ENCODE measurements at regions not wholly inside any gene's neighbourhood (a gene's known extent, or its start where the extent isn't known, plus 50 kb on each side); places are given as distances from the start of the nearest gene placed in this dataset.

DNA sequence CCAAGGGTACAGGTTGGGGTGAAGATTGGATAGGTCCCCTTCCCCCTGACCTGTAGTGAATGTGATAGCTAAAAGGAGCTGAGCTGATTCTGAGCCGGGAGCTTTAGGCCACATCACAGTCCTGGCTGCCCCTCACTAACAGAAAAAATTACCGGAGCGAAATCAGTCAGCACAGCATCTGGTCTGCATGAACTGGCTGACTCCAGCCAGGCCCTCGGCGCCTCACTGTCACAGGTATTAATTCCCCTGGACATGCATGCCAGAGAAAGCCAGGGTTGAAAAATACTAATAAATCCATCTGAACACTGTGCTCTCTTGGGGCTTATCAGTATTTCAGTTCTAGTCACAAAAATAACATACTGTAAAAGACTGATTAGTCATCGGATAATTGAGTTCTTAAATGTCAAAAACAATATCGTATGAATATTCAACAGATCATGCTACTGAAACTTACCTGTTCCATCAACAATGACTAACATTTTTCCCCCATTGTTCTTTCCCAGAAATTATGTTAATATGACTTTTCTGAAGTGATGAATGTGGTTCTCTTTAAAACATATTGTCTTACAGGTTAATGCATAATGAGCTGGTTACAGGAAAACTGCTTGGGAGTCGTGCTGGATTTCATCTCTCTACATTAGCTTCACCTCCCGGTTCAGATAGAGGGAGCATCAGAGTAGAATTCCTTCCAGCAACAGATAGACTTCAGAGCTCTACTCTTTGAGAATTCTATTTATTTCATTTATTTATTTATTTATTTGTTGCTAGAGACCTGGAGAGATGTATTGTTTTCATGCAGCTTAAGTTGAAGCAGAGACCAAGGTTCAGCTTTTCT is 387.7 kb downstream of the NXPE2 start:
- Mint-ChIP-seq H3K36me3 (no peaks in the 10 kb centered on the region), H3K4me3 (no peak overlapping the region), H3K27me3 (ENCODE audit: insufficient read depth, low read depth) (peaks cover 2% of the 10 kb centered on the region), H3K27ac (no peak overlapping the region), H3K4me1 (peaks cover 3% of the 10 kb centered on the region), H3K9me3 (no peaks in the 10 kb centered on the region)
- no peak overlapping the region for H3K9ac ChIP-seq
- H3K4me3 ChIP-seq = no peak overlapping the region
- H3F3A ChIP-seq (ENCODE audit: low read depth) = no peaks in the 10 kb centered on the region
- H3K4me1 ChIP-seq = peaks cover 11% of the 10 kb centered on the region
- H3K79me2 ChIP-seq (ENCODE audit: low read depth) = no peaks in the 10 kb centered on the region
- no peaks in the 10 kb centered on the region for H4K20me1 ChIP-seq (ENCODE audit: low read depth)
- no peaks in the 10 kb centered on the region for H3K9me3 ChIP-seq (ENCODE audit: low read depth)
- TF ChIP-seq EZH2phosphoT487 (IDR thresholded peaks at IDR 0.05) = no peak
- no peak for TF ChIP-seq EZH2 (IDR thresholded peaks at IDR 0.05)
- TF ChIP-seq, protein P1, sequence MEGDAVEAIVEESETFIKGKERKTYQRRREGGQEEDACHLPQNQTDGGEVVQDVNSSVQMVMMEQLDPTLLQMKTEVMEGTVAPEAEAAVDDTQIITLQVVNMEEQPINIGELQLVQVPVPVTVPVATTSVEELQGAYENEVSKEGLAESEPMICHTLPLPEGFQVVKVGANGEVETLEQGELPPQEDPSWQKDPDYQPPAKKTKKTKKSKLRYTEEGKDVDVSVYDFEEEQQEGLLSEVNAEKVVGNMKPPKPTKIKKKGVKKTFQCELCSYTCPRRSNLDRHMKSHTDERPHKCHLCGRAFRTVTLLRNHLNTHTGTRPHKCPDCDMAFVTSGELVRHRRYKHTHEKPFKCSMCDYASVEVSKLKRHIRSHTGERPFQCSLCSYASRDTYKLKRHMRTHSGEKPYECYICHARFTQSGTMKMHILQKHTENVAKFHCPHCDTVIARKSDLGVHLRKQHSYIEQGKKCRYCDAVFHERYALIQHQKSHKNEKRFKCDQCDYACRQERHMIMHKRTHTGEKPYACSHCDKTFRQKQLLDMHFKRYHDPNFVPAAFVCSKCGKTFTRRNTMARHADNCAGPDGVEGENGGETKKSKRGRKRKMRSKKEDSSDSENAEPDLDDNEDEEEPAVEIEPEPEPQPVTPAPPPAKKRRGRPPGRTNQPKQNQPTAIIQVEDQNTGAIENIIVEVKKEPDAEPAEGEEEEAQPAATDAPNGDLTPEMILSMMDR (IDR thresholded peaks at IDR 0.05) = no peak
- H2AFZ ChIP-seq (replicated peaks) = no peak overlapping the region
- DNase-seq (ENCODE audit: low spot score) = no peak
- H3K36me3 ChIP-seq = no peaks in the 10 kb centered on the region
- no peaks in the 10 kb centered on the region for H3K27me3 ChIP-seq
- H3K27ac ChIP-seq = no peak overlapping the region
- H3K4me2 ChIP-seq = no peak overlapping the region

DNA sequence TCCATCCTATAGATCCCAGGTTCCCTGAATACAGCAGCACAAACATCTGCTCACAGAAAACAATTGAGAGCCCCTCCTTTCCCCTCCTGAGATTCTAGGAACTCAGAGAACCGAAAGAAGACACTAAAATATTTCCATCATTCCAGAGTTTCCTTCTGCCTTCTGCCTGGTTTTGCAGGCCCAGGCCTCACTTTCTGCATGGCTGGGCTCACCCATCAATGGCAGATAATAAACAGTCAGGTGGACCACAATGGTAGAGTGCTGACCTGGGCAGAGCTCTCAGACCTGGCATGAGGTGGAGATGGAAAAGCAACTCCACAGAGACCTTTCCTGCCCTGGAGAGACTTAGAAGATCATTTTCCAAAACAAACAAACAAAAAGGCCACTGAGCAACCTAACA is 389.1 kb downstream of the NXPE2 start:
- H3K9me3 ChIP-seq (ENCODE audit: low read depth) = no peaks in the 10 kb centered on the region
- H3K27me3 Mint-ChIP-seq (ENCODE audit: insufficient read depth, low read depth) = peaks cover 2% of the 10 kb centered on the region
- H3K4me1 Mint-ChIP-seq = peaks cover 4% of the 10 kb centered on the region
- no peak for DNase-seq (ENCODE audit: low spot score)
- TF ChIP-seq EZH2 (IDR thresholded peaks at IDR 0.05) (no peak), EZH2phosphoT487 (IDR thresholded peaks at IDR 0.05) (no peak)
- TF ChIP-seq, protein P1 (IDR thresholded peaks at IDR 0.05) = no peak
- H3F3A ChIP-seq (ENCODE audit: low read depth) = no peaks in the 10 kb centered on the region
- H4K20me1 ChIP-seq (ENCODE audit: low read depth) = no peaks in the 10 kb centered on the region
- no peak overlapping the region for H3K4me3 Mint-ChIP-seq
- no peaks in the 10 kb centered on the region for H3K36me3 Mint-ChIP-seq
- no peaks in the 10 kb centered on the region for H3K9me3 Mint-ChIP-seq
- no peaks in the 10 kb centered on the region for H3K79me2 ChIP-seq (ENCODE audit: low read depth)
- no peaks in the 10 kb centered on the region for H3K36me3 ChIP-seq
- H3K9ac ChIP-seq = no peak overlapping the region
- H3K4me3 ChIP-seq = no peak overlapping the region
- H3K4me2 ChIP-seq = no peak overlapping the region
- no peaks in the 10 kb centered on the region for H3K27me3 ChIP-seq
- H2AFZ ChIP-seq (replicated peaks) = no peak overlapping the region
- H3K27ac Mint-ChIP-seq = no peak overlapping the region
- H3K4me1 ChIP-seq = peaks cover 9% of the 10 kb centered on the region
- H3K27ac ChIP-seq = no peak overlapping the region

DNA sequence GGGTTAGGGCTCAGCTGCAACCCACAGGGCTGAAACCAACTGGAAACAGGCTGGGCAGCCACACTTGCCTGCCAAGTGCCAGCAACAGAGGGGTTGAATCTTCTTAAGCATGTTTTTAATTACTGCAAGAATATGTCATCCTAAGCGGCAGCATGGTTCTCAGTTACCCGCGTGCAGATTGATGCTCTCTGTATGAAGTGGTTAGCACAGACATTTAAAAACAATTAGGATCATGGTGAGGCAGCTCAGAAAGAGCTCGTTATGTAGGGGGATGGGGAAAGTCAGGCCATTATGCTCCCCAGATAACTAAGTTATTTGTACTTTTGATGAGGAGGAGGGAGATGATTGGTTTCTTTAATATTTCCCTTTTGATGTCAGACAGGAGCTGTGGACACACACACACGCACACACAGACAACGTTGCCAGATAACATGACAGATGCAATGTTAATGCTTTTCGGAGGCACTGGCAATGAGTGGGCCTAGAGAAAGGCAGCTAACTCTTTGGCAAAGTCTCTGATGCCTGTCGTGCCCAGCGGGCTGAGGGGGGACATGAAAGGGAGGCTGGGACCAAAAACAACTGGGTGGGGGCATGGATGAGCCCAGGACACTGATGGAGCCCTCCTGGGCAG is 389.7 kb downstream of the NXPE2 start:
- H3K9me3 ChIP-seq (ENCODE audit: low read depth) = no peaks in the 10 kb centered on the region
- H3F3A ChIP-seq (ENCODE audit: low read depth) = no peaks in the 10 kb centered on the region
- no peaks in the 10 kb centered on the region for H3K36me3 Mint-ChIP-seq
- H3K9ac ChIP-seq = no peak overlapping the region
- no peaks in the 10 kb centered on the region for H3K27me3 ChIP-seq
- H3K36me3 ChIP-seq = no peaks in the 10 kb centered on the region
- no peak overlapping the region for H2AFZ ChIP-seq (replicated peaks)
- no peak overlapping the region for H3K27ac Mint-ChIP-seq
- H4K20me1 ChIP-seq (ENCODE audit: low read depth) = no peaks in the 10 kb centered on the region
- no peak overlapping the region for H3K4me3 ChIP-seq
- H3K27ac ChIP-seq = no peak overlapping the region
- peaks cover 9% of the 10 kb centered on the region for H3K4me1 ChIP-seq
- H3K27me3 Mint-ChIP-seq (ENCODE audit: insufficient read depth, low read depth) = peaks cover 2% of the 10 kb centered on the region
- no peaks in the 10 kb centered on the region for H3K79me2 ChIP-seq (ENCODE audit: low read depth)
- no peak for DNase-seq (ENCODE audit: low spot score)
- no peak overlapping the region for H3K4me3 Mint-ChIP-seq
- H3K9me3 Mint-ChIP-seq = no peaks in the 10 kb centered on the region
- H3K4me1 Mint-ChIP-seq = peaks cover 4% of the 10 kb centered on the region
- H3K4me2 ChIP-seq = no peak overlapping the region
- no peak for TF ChIP-seq EZH2phosphoT487 (IDR thresholded peaks at IDR 0.05)
- TF ChIP-seq, protein P1 (IDR thresholded peaks at IDR 0.05) = no peak

Measured in neural progenitor cell (in vitro differentiated cells).